GM12874 (cell line): ENCODE measurements at regions not wholly inside any gene's neighbourhood (a gene's known extent, or its start where the extent isn't known, plus 50 kb on each side); places are given as distances from the start of the nearest gene placed in this dataset.

Experiments used
- TF ChIP-seq, protein P1 (sequence below): IDR thresholded peaks from 2 replicates; pipeline ENCODE4 v1.5.1; 2011; ENCODE audit warnings: low read depth, mild to moderate bottlenecking, control low read depth, low read length, moderate library complexity; ENCODE audit not compliant: insufficient read depth

GRCh38 chr5:45795458-45795857 lies 99.3 kb upstream of the HCN1 start:
- TF ChIP-seq, protein P1, sequence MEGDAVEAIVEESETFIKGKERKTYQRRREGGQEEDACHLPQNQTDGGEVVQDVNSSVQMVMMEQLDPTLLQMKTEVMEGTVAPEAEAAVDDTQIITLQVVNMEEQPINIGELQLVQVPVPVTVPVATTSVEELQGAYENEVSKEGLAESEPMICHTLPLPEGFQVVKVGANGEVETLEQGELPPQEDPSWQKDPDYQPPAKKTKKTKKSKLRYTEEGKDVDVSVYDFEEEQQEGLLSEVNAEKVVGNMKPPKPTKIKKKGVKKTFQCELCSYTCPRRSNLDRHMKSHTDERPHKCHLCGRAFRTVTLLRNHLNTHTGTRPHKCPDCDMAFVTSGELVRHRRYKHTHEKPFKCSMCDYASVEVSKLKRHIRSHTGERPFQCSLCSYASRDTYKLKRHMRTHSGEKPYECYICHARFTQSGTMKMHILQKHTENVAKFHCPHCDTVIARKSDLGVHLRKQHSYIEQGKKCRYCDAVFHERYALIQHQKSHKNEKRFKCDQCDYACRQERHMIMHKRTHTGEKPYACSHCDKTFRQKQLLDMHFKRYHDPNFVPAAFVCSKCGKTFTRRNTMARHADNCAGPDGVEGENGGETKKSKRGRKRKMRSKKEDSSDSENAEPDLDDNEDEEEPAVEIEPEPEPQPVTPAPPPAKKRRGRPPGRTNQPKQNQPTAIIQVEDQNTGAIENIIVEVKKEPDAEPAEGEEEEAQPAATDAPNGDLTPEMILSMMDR: no peak

DNA sequence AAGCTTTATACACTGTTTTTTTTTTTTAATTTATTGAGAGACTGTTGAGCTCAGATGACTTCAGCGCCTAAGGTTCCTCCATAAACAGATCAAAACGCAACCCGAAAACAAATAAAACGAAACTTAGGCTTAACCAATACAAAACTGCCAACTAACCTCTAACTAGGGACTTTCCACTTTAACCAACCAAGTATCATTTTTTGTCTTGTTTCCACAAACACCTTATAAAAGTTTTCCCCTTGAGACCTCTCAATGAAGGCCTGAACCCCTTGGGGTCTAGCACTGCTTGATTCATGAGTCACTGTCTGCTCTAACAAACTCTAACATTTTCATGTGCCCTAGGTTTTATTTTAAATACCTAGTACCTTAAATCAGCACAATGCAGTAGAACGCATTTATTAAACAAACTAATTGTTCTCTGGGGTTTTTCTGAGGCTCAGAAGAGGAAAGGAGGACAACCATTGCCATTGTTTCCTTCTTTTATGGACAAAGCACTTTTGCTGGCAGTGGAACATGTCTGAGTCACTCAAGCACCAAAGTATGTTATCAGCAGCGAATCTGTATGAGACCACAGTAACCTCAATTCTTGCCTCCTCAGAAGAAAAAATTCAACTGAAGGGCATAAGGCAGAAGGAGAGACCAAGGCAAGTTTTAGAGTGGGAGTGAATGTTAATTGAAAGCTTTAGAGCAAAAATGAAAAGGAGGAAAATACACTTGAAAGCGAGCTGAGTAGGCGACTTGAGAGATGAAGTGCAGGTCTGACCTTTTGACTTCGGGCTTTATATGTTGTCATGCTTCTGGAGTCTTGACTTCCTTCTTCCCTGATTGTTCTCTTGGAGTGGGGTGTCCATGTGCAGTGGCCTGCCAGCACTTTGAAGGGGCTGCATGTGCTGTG lies 97.7 kb upstream of the HCN1 start:
- TF ChIP-seq, protein P1: no peak

- TF ChIP-seq, protein P1: no peak
Observed at GRCh38 chr5:45779874-45780671, 83.9 kb upstream of the HCN1 start.

- TF ChIP-seq, protein P1: no peak
Observed at GRCh38 chr5:45774528-45774927, 78.3 kb upstream of the HCN1 start.

DNA sequence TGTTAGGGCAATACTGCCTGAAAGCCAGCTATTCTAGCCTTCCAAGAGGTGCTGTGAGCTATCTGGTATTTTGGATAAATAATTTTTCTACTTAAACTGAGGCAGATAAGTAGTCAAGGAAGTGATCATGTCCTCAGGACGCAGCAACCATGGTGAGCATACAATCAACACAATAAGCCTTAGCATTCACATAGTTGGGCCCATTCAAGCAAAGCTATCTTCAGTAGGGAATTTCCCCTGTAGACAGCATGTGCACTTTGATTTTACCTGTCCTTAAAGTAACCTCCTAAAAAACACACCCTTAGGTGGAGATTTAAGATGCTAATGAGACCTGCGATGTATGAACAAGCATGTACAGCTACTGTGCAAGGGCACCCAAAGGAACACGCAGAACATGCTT lies 76.2 kb upstream of the HCN1 start:
- TF ChIP-seq, protein P1: no peak

- TF ChIP-seq, protein P1: no peak
Observed at GRCh38 chr5:45765561-45765960, 69.4 kb upstream of the HCN1 start.

DNA sequence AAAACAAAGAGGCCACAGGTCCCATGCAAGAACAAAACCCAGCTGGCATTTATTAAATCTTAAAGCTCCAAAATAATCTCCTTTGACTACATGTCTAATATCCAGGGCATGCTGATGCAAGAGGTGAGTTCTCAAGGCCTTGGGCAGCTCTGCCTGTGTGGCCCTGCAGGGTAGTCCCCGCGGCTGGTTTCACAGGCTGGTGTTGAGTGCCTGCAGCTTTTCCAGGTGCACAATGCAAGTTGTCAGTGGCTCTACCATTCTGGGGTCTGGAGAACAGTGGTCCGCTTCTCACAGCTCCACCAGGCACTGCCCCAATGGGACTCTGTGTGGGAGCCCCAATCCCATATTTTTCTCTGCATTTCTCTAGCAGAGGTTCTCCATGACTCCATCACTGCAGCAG lies 54.4 kb upstream of the HCN1 start:
- TF ChIP-seq, protein P1: no peak
